ES-I3 (cell line): ENCODE measurements at regions not wholly inside any gene's neighbourhood (a gene's known extent, or its start where the extent isn't known, plus 50 kb on each side); places are given as distances from the start of the nearest gene placed in this dataset.

Source experiments
- H3K36me3 ChIP-seq: 2 replicates; pipeline ENCODE4 v1.6.1; 2013; ENCODE audit warnings: mild to moderate bottlenecking, low read length, control low read depth, moderate library complexity; ENCODE audit not compliant: insufficient read depth
- H3K4me1 ChIP-seq: 2 replicates; pipeline ENCODE4 v1.6.1; 2013; ENCODE audit warnings: mild to moderate bottlenecking, control low read depth, low read length; ENCODE audit not compliant: insufficient read depth
- H3K9ac ChIP-seq: 2 replicates; pipeline ENCODE4 v1.6.1; 2013; ENCODE audit warnings: low read depth, mild to moderate bottlenecking, low read length, moderate library complexity
- H3K9me3 ChIP-seq: 2 replicates; pipeline ENCODE4 v1.6.1; 2013; ENCODE audit warnings: mild to moderate bottlenecking, low read length, moderate library complexity; ENCODE audit not compliant: control insufficient read depth, insufficient read depth

GRCh38 chr5:159814805-159815585, 101.3 kb upstream of the ADRA1B start:
- H3K4me1 ChIP-seq, result peaks cover 7% of the 10 kb centered on the region; the same call in 1 of the 2 replicates
- no peaks in the 10 kb centered on the region; the same call in 1 of the 2 replicates for H3K9me3 ChIP-seq
- H3K9ac ChIP-seq, result no peak overlapping the region
- H3K36me3 ChIP-seq, result no peaks in the 10 kb centered on the region

- Histone ChIP-seq H3K9me3 (no peaks in the 10 kb centered on the region), H3K4me1 (peaks cover 7% of the 10 kb centered on the region; the same call in 1 of the 2 replicates), H3K36me3 (no peaks in the 10 kb centered on the region), H3K9ac (no peak overlapping the region)
These were observed 98.8 kb upstream of the ADRA1B start for GRCh38 chr5:159817262-159818029.

DNA sequence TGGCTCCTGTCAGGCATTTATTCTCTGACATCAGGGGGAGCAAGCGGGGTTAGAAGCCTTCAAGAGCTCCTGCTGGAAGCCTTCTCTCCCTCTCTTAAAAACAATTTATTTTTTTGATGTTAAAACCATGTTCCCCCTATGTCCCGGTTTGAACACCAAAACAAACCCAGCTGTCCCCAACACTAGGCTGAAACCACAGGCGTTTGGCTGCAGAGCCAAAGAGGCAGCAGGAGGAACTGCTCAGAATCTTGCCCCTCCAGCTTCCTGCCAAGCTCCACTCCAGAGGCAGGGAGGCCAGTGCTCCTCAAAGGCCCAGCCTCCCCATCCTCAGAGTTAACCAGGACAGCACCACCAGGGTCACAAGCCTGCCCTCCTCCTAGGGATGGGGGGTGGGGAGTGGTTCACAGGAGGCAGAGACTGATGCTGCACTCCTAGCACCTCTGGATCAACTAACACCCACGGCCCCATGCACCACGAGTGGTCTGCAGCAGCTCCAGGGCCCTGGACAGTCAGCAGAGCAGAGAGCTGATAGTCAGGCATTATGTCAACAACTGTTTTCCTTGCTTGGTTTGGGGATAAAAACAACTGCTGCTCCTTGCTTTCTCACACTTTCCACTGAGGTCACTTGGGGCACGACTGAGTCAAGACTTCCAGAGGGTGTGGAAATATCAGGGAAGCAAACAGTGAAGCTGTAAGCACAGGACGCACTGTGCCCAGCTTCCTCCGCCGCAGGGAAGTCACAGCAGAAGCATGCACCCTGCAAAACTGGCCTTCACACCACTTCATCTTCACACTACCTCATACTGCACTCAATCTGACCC, 96.5 kb upstream of the ADRA1B start:
- H3K9ac ChIP-seq, result no peak overlapping the region
- no peaks in the 10 kb centered on the region for H3K9me3 ChIP-seq
- peaks cover 7% of the 10 kb centered on the region; the same call in 1 of the 2 replicates for H3K4me1 ChIP-seq
- H3K36me3 ChIP-seq, result no peaks in the 10 kb centered on the region

- peaks cover 10% of the 10 kb centered on the region; the same call in 1 of the 2 replicates for H3K4me1 ChIP-seq
- no peaks in the 10 kb centered on the region for H3K36me3 ChIP-seq
- no peak overlapping the region for H3K9ac ChIP-seq
- H3K9me3 ChIP-seq, result no peaks in the 10 kb centered on the region
These were observed 95.6 kb upstream of the ADRA1B start for GRCh38 chr5:159820692-159821091.

- Histone ChIP-seq H3K36me3 (no peaks in the 10 kb centered on the region), H3K9ac (no peak overlapping the region), H3K9me3 (no peaks in the 10 kb centered on the region), H3K4me1 (peaks cover 9% of the 10 kb centered on the region; the same call in 1 of the 2 replicates)
These were observed 94.8 kb upstream of the ADRA1B start for GRCh38 chr5:159821461-159821940.

- H3K36me3 ChIP-seq, result no peaks in the 10 kb centered on the region
- H3K9ac ChIP-seq, result no peak overlapping the region
- H3K4me1 ChIP-seq, result peaks cover 9% of the 10 kb centered on the region; the same call in 1 of the 2 replicates
These were observed 91.8 kb upstream of the ADRA1B start for GRCh38 chr5:159824188-159825161.

DNA sequence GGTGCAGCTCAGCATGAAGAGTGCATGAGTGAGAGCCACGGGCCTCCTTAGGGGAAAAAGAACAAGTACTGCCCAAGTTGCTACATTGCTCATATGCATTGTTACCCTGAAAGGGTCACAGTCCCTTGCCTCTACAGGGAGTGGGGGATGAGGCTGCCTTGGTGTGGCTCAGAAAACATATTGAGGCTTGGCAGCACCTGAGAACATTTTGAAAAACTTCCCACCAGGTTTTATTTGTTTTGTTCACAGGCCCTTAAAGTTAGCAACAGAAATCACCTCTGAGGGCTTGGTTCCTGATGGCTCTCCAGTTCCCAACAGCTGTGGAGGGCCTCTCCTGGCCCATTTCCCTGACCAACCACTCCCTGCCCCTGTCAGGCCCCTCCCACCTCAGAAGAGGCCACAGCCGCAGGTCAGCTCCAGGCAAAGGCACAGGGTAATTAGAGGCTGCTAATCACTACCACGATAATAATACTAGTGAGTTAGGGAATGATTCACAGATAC, 90.7 kb upstream of the ADRA1B start:
- peaks cover 9% of the 10 kb centered on the region; the same call in 1 of the 2 replicates for H3K4me1 ChIP-seq
- no peaks in the 10 kb centered on the region for H3K36me3 ChIP-seq
- H3K9ac ChIP-seq, result no peak overlapping the region
- no peaks in the 10 kb centered on the region for H3K9me3 ChIP-seq

More at GRCh38 chr5:159824188-159825161, 91.8 kb upstream of the ADRA1B start:
- no peaks in the 10 kb centered on the region for H3K9me3 ChIP-seq

- no peaks in the 10 kb centered on the region for H3K36me3 ChIP-seq
- peaks cover 9% of the 10 kb centered on the region; the same call in 1 of the 2 replicates for H3K4me1 ChIP-seq
- no peak overlapping the region for H3K9ac ChIP-seq
These were observed 89.7 kb upstream of the ADRA1B start for GRCh38 chr5:159826351-159827214.

GRCh38 chr5:159827861-159828260, 88.4 kb upstream of the ADRA1B start:
- Histone ChIP-seq H3K4me1 (peaks cover 9% of the 10 kb centered on the region; the same call in 1 of the 2 replicates), H3K9me3 (no peaks in the 10 kb centered on the region), H3K9ac (no peak overlapping the region), H3K36me3 (no peaks in the 10 kb centered on the region)

More at GRCh38 chr5:159826351-159827214, 89.7 kb upstream of the ADRA1B start:
- H3K9me3 ChIP-seq, result no peaks in the 10 kb centered on the region

GRCh38 chr5:159832073-159832472, 84.2 kb upstream of the ADRA1B start:
- Histone ChIP-seq H3K9me3 (no peaks in the 10 kb centered on the region), H3K9ac (no peak overlapping the region), H3K36me3 (no peaks in the 10 kb centered on the region), H3K4me1 (no peaks in the 10 kb centered on the region)

DNA sequence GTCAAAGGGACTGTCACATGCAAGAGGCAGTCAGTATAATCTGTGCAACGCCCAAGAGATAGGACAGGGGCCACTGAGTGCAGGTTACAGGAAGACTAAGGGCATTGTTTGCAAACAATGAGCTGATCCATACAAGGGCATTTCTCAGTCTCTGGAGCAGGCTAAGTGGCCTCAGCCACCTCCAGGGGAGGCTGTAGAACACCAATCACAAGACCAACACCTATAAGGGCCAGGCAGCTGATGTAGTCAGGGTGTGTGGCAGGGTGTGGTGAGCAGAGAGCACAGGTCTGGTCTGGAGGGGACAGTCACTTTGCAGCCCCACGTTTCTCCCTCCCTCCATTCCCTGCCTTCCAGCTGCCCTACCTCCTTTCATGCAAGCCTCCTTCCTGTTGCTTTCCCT, 83.2 kb upstream of the ADRA1B start:
- H3K36me3 ChIP-seq, result no peaks in the 10 kb centered on the region
- no peaks in the 10 kb centered on the region for H3K9me3 ChIP-seq
- no peak overlapping the region for H3K9ac ChIP-seq
- no peaks in the 10 kb centered on the region for H3K4me1 ChIP-seq

DNA sequence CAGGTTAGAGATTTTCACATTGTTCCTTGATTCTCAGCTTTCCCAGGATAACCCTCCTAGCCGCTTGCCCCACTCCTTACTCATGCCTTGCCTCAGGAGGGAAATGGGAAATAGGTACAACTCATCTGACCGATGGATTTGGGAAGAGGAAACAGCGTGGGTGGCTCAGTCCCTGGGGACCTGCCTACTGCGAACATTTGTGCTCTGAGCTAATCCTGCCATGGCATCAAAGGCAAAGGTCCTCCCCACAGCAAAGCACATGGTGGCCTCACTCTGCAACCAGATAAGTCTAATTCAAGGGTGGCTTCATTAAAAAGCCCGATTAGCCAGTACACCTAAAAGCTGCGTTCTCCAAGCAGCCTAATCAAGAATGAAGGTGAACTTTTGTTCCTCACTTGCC, 82.4 kb upstream of the ADRA1B start:
- H3K9ac ChIP-seq, result no peak overlapping the region
- no peaks in the 10 kb centered on the region for H3K9me3 ChIP-seq
- no peaks in the 10 kb centered on the region for H3K36me3 ChIP-seq
- no peaks in the 10 kb centered on the region for H3K4me1 ChIP-seq
